ENCODE measurements at regions not wholly inside any gene's neighbourhood (a gene's known extent, or its start where the extent isn't known, plus 50 kb on each side); places are given as distances from the start of the nearest gene placed in this dataset.

DNA sequence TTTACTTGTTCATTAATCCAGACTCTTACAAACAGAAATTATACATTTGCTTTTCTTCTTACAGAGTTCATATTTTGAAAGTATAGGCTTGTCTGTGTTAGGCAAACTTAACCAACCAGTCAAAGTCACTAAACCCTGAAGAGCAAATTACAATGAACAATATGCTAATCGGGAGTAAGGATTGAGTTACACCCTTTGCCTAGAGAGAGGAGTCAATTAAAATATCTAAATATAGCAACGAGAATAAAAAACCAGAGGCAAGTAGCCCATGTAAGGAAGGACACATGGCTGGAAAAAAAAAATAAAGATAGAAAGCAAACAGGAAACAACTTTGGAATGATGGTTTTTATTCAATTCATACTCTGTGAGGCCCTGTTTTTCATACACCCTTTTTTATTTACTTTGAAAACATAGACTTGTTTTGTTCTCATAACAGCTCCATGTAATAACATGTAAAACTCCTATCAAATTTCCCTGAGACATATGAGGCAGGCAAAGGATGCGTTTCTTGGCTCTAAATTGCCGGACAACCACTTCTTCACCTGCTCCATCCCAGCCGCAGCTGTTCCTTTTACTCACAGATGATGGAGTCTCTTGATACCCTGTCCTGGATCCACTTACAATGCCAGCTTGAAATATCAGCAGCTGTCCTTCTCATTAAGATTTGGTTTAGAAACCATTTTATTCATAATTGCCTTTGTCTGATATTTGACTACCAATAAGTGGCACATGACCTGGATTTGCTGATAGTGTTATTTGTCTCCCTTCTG, 767.7 kb upstream of the GCFC2 start:
- TF ChIP-seq, protein P1, sequence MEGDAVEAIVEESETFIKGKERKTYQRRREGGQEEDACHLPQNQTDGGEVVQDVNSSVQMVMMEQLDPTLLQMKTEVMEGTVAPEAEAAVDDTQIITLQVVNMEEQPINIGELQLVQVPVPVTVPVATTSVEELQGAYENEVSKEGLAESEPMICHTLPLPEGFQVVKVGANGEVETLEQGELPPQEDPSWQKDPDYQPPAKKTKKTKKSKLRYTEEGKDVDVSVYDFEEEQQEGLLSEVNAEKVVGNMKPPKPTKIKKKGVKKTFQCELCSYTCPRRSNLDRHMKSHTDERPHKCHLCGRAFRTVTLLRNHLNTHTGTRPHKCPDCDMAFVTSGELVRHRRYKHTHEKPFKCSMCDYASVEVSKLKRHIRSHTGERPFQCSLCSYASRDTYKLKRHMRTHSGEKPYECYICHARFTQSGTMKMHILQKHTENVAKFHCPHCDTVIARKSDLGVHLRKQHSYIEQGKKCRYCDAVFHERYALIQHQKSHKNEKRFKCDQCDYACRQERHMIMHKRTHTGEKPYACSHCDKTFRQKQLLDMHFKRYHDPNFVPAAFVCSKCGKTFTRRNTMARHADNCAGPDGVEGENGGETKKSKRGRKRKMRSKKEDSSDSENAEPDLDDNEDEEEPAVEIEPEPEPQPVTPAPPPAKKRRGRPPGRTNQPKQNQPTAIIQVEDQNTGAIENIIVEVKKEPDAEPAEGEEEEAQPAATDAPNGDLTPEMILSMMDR (IDR thresholded peaks at IDR 0.05): no peak
- TF ChIP-seq POLR2A (IDR thresholded peaks at IDR 0.05): no peak
- TF ChIP-seq EP300 (IDR thresholded peaks at IDR 0.05): no peak
